ENCODE measurements at regions not wholly inside any gene's neighbourhood (a gene's known extent, or its start where the extent isn't known, plus 50 kb on each side); places are given as distances from the start of the nearest gene placed in this dataset.

DNA sequence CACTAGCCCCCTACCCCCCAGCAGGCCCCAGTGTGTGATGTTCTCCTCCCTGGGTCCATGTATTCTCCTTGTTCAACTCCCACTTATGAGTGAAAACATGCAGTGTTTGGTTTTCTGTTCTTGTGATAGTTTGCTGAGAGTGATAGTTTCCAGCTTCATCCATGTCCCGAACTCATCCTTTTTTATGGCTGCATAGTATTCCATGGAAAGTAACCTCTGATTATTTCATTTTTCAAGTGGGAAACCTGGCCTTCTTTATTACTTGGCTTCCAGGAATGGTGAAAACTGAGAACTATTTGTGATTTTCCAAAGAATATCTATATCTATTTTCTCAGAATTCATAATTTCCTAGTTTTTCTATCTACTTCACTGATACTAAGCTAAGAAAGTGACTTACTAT lies 235.0 kb downstream of the MTERF1 start:
- TF ChIP-seq POLR2A (IDR thresholded peaks at IDR 0.05; ENCODE audit: low read length) = no peak
- no peak for TF ChIP-seq GATA1 (IDR thresholded peaks at IDR 0.05; ENCODE audit: low read depth, low read length)
